ENCODE measurements at regions not wholly inside any gene's neighbourhood (a gene's known extent, or its start where the extent isn't known, plus 50 kb on each side); places are given as distances from the start of the nearest gene placed in this dataset.

GRCh38 chr9:109937861-109938453 lies 158.0 kb downstream of the PALM2AKAP2 start:
- in situ Hi-C loops (cut with MboI; ENCODE audit: low sequenced_read_pairs), result no loop called here

GRCh38 chr9:109939698-109940342 lies 159.8 kb downstream of the PALM2AKAP2 start:
- in situ Hi-C loops (cut with MboI; ENCODE audit: low sequenced_read_pairs), result no loop called here

- in situ Hi-C loops (cut with MboI; ENCODE audit: low sequenced_read_pairs), result no loop called here
Measured at GRCh38 chr9:109940561-109940960, 160.6 kb downstream of the PALM2AKAP2 start.

GRCh38 chr9:109941771-109942170 lies 161.8 kb downstream of the PALM2AKAP2 start:
- in situ Hi-C loops (cut with MboI; ENCODE audit: low sequenced_read_pairs), result no loop called here

- in situ Hi-C loops (cut with MboI; ENCODE audit: low sequenced_read_pairs), result no loop called here
Measured at GRCh38 chr9:109945573-109945972, 165.6 kb downstream of the PALM2AKAP2 start.

- in situ Hi-C loops (cut with MboI; ENCODE audit: low sequenced_read_pairs), result no loop called here
Measured at GRCh38 chr9:109948453-109948852, 168.5 kb downstream of the PALM2AKAP2 start.

- in situ Hi-C loops (cut with MboI; ENCODE audit: low sequenced_read_pairs), result no loop called here
Measured at GRCh38 chr9:109950710-109951443, 170.9 kb downstream of the PALM2AKAP2 start.

GRCh38 chr9:109953300-109953699 lies 173.3 kb downstream of the PALM2AKAP2 start:
- in situ Hi-C loops (cut with MboI; ENCODE audit: low sequenced_read_pairs), result no loop called here

- in situ Hi-C loops (cut with MboI; ENCODE audit: low sequenced_read_pairs), result no loop called here
Measured at GRCh38 chr9:109953813-109954497, 174.0 kb downstream of the PALM2AKAP2 start.

- in situ Hi-C loops (cut with MboI; ENCODE audit: low sequenced_read_pairs), result no loop called here
Measured at GRCh38 chr9:109956717-109957440, 176.9 kb downstream of the PALM2AKAP2 start.

- in situ Hi-C loops (cut with MboI; ENCODE audit: low sequenced_read_pairs), result no loop called here
Measured at GRCh38 chr9:109959679-109960078, 179.7 kb downstream of the PALM2AKAP2 start.

GRCh38 chr9:109961626-109962025 lies 181.6 kb downstream of the PALM2AKAP2 start:
- in situ Hi-C loops (cut with MboI; ENCODE audit: low sequenced_read_pairs), result no loop called here

- in situ Hi-C loops (cut with MboI; ENCODE audit: low sequenced_read_pairs), result no loop called here
Measured at GRCh38 chr9:109962215-109962614, 182.2 kb downstream of the PALM2AKAP2 start.

- in situ Hi-C loops (cut with MboI; ENCODE audit: low sequenced_read_pairs), result no loop called here
Measured at GRCh38 chr9:109963079-109963478, 183.1 kb downstream of the PALM2AKAP2 start.

GRCh38 chr9:109966643-109967368 lies 186.8 kb downstream of the PALM2AKAP2 start:
- in situ Hi-C loops (cut with MboI; ENCODE audit: low sequenced_read_pairs), result no loop called here

- in situ Hi-C loops (cut with MboI; ENCODE audit: low sequenced_read_pairs), result no loop called here
Measured at GRCh38 chr9:109967651-109968642, 187.9 kb downstream of the PALM2AKAP2 start.

GRCh38 chr9:109969011-109969410 lies 189.0 kb downstream of the PALM2AKAP2 start:
- in situ Hi-C loops (cut with MboI; ENCODE audit: low sequenced_read_pairs), result no loop called here

- in situ Hi-C loops (cut with MboI; ENCODE audit: low sequenced_read_pairs), result no loop called here
Measured at GRCh38 chr9:109969573-109970237, 189.7 kb downstream of the PALM2AKAP2 start.
